HG03432 (cell line): ENCODE measurements at regions not wholly inside any gene's neighbourhood (a gene's known extent, or its start where the extent isn't known, plus 50 kb on each side); places are given as distances from the start of the nearest gene placed in this dataset.

ENCODE experiments used
- ATAC-seq: cut with Tn5 transposase; IDR thresholded peaks from one replicate; pipeline ENCODE4 v1.9.1; 2021; ENCODE audit warnings: mild to moderate bottlenecking, moderate library complexity; ENCODE audit not compliant: unreplicated experiment

GRCh38 chr1:67635055-67635809 is 49.8 kb upstream of the GADD45A start:
- ATAC-seq = no peak
